ENCODE measurements at regions not wholly inside any gene's neighbourhood (a gene's known extent, or its start where the extent isn't known, plus 50 kb on each side); places are given as distances from the start of the nearest gene placed in this dataset.

GRCh38 chr4:133314991-133315390, 165.9 kb downstream of the PCDH10 start:
- TF ChIP-seq CTCF (IDR thresholded peaks at IDR 0.05) (no peak), RAD21 (conservative IDR thresholded peaks at IDR 0.05 in 1 of 2, IDR thresholded peaks at IDR 0.05 in 1 of 2) (no peak), CEBPB (IDR thresholded peaks at IDR 0.05) (no peak), REST (IDR thresholded peaks at IDR 0.05) (no peak), EHMT2 (IDR thresholded peaks at IDR 0.05; ENCODE audit: low read depth) (no peak), USF2 (IDR thresholded peaks at IDR 0.05) (no peak), EP300 (IDR thresholded peaks at IDR 0.05) (no peak), RFX5 (IDR thresholded peaks at IDR 0.05) (no peak), POLR2A (IDR thresholded peaks at IDR 0.05; ENCODE audit: low read length) (no peak), E2F6 (IDR thresholded peaks at IDR 0.05; ENCODE audit: borderline replicate concordance, low read depth) (no peak)

Measured in A549 (cell line).